HG03060 (cell line): ENCODE measurements at regions not wholly inside any gene's neighbourhood (a gene's known extent, or its start where the extent isn't known, plus 50 kb on each side); places are given as distances from the start of the nearest gene placed in this dataset.
"Not testable (repeated sequence)": the region's sequence is repeated elsewhere in the genome, so short reads cannot be mapped to it uniquely, and the experiment has no call there.

ENCODE experiments used
- ATAC-seq: cut with Tn5 transposase; IDR thresholded peaks from one replicate; pipeline ENCODE4 v1.9.1; 2021; ENCODE audit warnings: low read depth, moderate number of reproducible peaks; ENCODE audit not compliant: unreplicated experiment

- ATAC-seq: no peak
These were observed 144.7 kb upstream of the UST start for GRCh38 chr6:148602136-148602535.

GRCh38 chr6:148608199-148608951 is 138.5 kb upstream of the UST start:
- ATAC-seq: no peak

- no peak for ATAC-seq
These were observed 135.6 kb upstream of the UST start for GRCh38 chr6:148611213-148611612.

- ATAC-seq: no peak
These were observed 134.8 kb upstream of the UST start for GRCh38 chr6:148612043-148612442.

- no peak for ATAC-seq
These were observed 132.2 kb upstream of the UST start for GRCh38 chr6:148614602-148615001.

GRCh38 chr6:148616841-148617240 is 130.0 kb upstream of the UST start:
- no peak for ATAC-seq

GRCh38 chr6:148617530-148617929 is 129.3 kb upstream of the UST start:
- ATAC-seq: no peak

GRCh38 chr6:148619891-148620290 is 126.9 kb upstream of the UST start:
- ATAC-seq: no peak

- no peak for ATAC-seq
These were observed 126.1 kb upstream of the UST start for GRCh38 chr6:148620579-148621298.

- ATAC-seq: no peak
These were observed 121.2 kb upstream of the UST start for GRCh38 chr6:148625609-148626008.

GRCh38 chr6:148628251-148628650 is 118.6 kb upstream of the UST start:
- no peak for ATAC-seq

GRCh38 chr6:148629181-148629580 is 117.6 kb upstream of the UST start:
- ATAC-seq: no peak

GRCh38 chr6:148629592-148630465 is 117.0 kb upstream of the UST start:
- ATAC-seq: no peak

GRCh38 chr6:148635070-148635743 is 111.6 kb upstream of the UST start:
- ATAC-seq: no peak

- ATAC-seq: not testable (repeated sequence)
These were observed 105.0 kb upstream of the UST start for GRCh38 chr6:148641836-148642235.

GRCh38 chr6:148643208-148643607 is 103.6 kb upstream of the UST start:
- not testable (repeated sequence) for ATAC-seq

- ATAC-seq: not testable (repeated sequence)
These were observed 101.8 kb upstream of the UST start for GRCh38 chr6:148645049-148645448.

- no peak for ATAC-seq
These were observed 97.9 kb upstream of the UST start for GRCh38 chr6:148648754-148649453.

GRCh38 chr6:148649454-148649963 is 97.3 kb upstream of the UST start:
- ATAC-seq: no peak
